HepG2 (cell line): ENCODE measurements at regions not wholly inside any gene's neighbourhood (a gene's known extent, or its start where the extent isn't known, plus 50 kb on each side); places are given as distances from the start of the nearest gene placed in this dataset.
"Not testable (repeated sequence)": the region's sequence is repeated elsewhere in the genome, so short reads cannot be mapped to it uniquely, and the experiment has no call there.

Source experiments
- ATAC-seq: fragments of 200-7000 bp; cut with Tn5 transposase; 3 replicates; pipeline ENCODE4 v1.9.1; 2020; ENCODE audit warnings: mild to moderate bottlenecking, moderate library complexity
- BruUV-seq: library from RNA; stranded (reverse); fragments of 400-500 nt; replicated peaks from 2 replicates; lab custom pipeline; 2021; lab: Mats Ljungman, UMichigan
- CTCF ChIA-PET: fragments of 300-600 bp; formaldehyde crosslinking; extraction: SDS; loops from one replicate; lab custom pipeline; 2021; ENCODE audit warnings: low total read pairs, inconsistent platforms, low intra/inter-chr PET ratio; lab: Yijun Ruan, JAX
- POLR2A ChIA-PET: fragments of 350-600 bp; sonication (Branson Sonifier 250); formaldehyde crosslinking; loops from one replicate; lab custom pipeline; 2020; ENCODE audit warnings: antibody characterized with exemption, inconsistent platforms; lab: Yijun Ruan, JAX
- DNase-seq: peaks from one replicate; pipeline ENCODE4 v3.0.0-alpha.2; 2015; ENCODE audit warnings: low spot score
- FAIRE-seq: peaks from 3 replicates; lab custom pipeline; 2011; peaks lifted over from hg19 to GRCh38; lab: Jason Lieb, UNC
- H2AFZ ChIP-seq: one replicate; pipeline ENCODE4 v1.6.1; 2011; ENCODE audit warnings: low read length, inconsistent platforms
- H3K27ac ChIP-seq: fragments of 300-600 bp; 3 replicates; pipeline ENCODE4 v1.8.0; 2011; ENCODE audit warnings: mixed run types, mild to moderate bottlenecking, mixed read lengths, low read length, inconsistent platforms; ENCODE audit not compliant: insufficient read depth; ENCODE audit errors: extremely low read length
- H3K27me3 ChIP-seq, 2 experiments: fragments of 200-600 bp in 1 of 2; 2 replicates in 1 of 2; 3 replicates in 1 of 2; pipeline versions ENCODE4 v1.6.0 to v1.8.0; 2011; ENCODE audit warnings: low read length in 2 of 2, mild to moderate bottlenecking in 2 of 2, moderate library complexity in 2 of 2, inconsistent platforms in 1 of 2; ENCODE audit not compliant: insufficient read depth in 2 of 2, control insufficient read depth in 1 of 2
- H3K36me3 ChIP-seq, 2 experiments: fragments of 200-600 bp in 1 of 2; replicated peaks in 1 of 2; 2 replicates in 1 of 2; 3 replicates in 1 of 2; pipeline versions ENCODE4 v1.5.1 to v1.8.0; 2011; ENCODE audit warnings: low read length in 2 of 2, inconsistent platforms in 1 of 2; ENCODE audit not compliant: insufficient read depth in 2 of 2, control insufficient read depth in 1 of 2
- H3K4me1 ChIP-seq: 2 replicates; pipeline ENCODE4 v1.5.1; 2012; ENCODE audit warnings: low read length, inconsistent platforms; ENCODE audit not compliant: insufficient read depth
- H3K4me2 ChIP-seq: 2 replicates; pipeline ENCODE4 v1.6.0; 2011; ENCODE audit warnings: low read depth, low read length, inconsistent platforms
- H3K4me3 ChIP-seq, 3 experiments: fragments of 200-600 bp in 1 of 3; sonication (generic), shearing (Covaris generic) in 1 of 3; replicated peaks in 1 of 3; 2 replicates each; pipeline ENCODE4 v1.5.1; 2011 to 2016; ENCODE audit warnings: low read length in 3 of 3, inconsistent platforms in 2 of 3, low read depth in 2 of 3, mild to moderate bottlenecking in 2 of 3, control low read depth in 1 of 3, mixed read lengths in 1 of 3; ENCODE audit not compliant: insufficient read depth in 1 of 3
- H3K79me2 ChIP-seq: one replicate; pipeline ENCODE4 v1.6.1; 2011; ENCODE audit warnings: low read length, inconsistent platforms; ENCODE audit not compliant: insufficient read depth
- H3K9ac ChIP-seq: 2 replicates; pipeline ENCODE4 v1.6.0; 2011; ENCODE audit warnings: mild to moderate bottlenecking, low read depth, low read length, inconsistent platforms; ENCODE audit not compliant: insufficient read depth
- H3K9me3 ChIP-seq: 2 replicates; pipeline ENCODE4 v1.5.1; 2012; ENCODE audit warnings: mild to moderate bottlenecking, low read length
- H4K20me1 ChIP-seq: 2 replicates; pipeline ENCODE4 v1.6.0; 2011; ENCODE audit warnings: inconsistent platforms, mild to moderate bottlenecking, low read length, moderate library complexity; ENCODE audit not compliant: insufficient read depth
- WGBS: methylation state at CpG from one replicate; pipeline ENCODE4 v1.1.6; 2017; ENCODE audit warnings: low lambda C conversion rate; 5-methylcytosine and 5-hydroxymethylcytosine counted together
- in situ Hi-C: cut with HindIII; loops from 2 replicates; pipeline ENCODE4 v1.10.0; 2017; ENCODE audit warnings: low pct_unique_long_range_greater_than_20kb; ENCODE audit not compliant: extremely low pct_ligation_motif_present
- intact Hi-C: fragments of 100-400 bp; cut with micrococcal nuclease; formaldehyde crosslinking; loops from one replicate; pipeline ENCODE4 v1.10.0; 2022; ENCODE audit not compliant: unreplicated experiment
- TF ChIP-seq, protein P1 (sequence below): sonication (generic); formaldehyde crosslinking; IDR thresholded peaks from 2 replicates; pipeline ENCODE4 v1.4.0; 2020; ENCODE audit warnings: missing genetic modification reagents
- TF ChIP-seq, protein P2 (sequence below): sonication (generic); formaldehyde crosslinking; IDR thresholded peaks from 2 replicates; pipeline ENCODE4 v1.8.1; 2022; ENCODE audit warnings: mild to moderate bottlenecking, missing genetic modification reagents
- TF ChIP-seq, protein P3 (sequence below): sonication (generic); formaldehyde crosslinking; IDR thresholded peaks from 2 replicates; pipeline ENCODE4 v1.4.0; 2020; ENCODE audit warnings: mild to moderate bottlenecking, missing genetic modification reagents

DNA sequence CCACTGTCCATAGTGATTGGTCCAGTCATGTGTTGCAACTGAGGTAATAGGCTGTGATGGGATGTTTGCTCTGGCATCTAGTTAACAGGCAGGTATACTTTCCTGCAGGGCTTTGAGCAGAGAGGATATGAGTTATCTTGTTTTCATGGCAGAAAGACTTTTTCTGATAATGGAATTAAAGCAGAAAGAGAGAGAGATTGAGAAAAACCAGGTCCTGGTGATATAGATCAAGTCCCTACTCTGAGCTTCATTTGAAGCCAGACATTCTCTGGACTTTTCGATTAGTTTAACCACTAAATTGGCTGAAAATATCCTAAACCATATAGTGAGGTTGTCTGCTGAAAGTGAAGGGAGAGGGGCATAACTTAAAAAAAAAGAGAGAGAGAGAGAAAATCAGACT lies 233.8 kb upstream of the TBX18 start (continued):
- TF ChIP-seq, protein P1, sequence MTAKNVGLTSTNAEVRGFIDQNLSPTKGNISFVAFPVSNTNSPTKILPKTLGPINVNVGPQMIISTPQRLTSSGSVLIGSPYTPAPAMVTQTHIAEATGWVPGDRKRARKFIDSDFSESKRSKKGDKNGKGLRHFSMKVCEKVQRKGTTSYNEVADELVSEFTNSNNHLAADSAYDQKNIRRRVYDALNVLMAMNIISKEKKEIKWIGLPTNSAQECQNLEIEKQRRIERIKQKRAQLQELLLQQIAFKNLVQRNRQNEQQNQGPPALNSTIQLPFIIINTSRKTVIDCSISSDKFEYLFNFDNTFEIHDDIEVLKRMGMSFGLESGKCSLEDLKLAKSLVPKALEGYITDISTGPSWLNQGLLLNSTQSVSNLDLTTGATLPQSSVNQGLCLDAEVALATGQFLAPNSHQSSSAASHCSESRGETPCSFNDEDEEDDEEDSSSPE (CRISPR knock-in tag): no peak
- TF ChIP-seq, protein P2, sequence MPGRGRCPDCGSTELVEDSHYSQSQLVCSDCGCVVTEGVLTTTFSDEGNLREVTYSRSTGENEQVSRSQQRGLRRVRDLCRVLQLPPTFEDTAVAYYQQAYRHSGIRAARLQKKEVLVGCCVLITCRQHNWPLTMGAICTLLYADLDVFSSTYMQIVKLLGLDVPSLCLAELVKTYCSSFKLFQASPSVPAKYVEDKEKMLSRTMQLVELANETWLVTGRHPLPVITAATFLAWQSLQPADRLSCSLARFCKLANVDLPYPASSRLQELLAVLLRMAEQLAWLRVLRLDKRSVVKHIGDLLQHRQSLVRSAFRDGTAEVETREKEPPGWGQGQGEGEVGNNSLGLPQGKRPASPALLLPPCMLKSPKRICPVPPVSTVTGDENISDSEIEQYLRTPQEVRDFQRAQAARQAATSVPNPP (CRISPR knock-in tag): no peak
- TF ChIP-seq, protein P3, sequence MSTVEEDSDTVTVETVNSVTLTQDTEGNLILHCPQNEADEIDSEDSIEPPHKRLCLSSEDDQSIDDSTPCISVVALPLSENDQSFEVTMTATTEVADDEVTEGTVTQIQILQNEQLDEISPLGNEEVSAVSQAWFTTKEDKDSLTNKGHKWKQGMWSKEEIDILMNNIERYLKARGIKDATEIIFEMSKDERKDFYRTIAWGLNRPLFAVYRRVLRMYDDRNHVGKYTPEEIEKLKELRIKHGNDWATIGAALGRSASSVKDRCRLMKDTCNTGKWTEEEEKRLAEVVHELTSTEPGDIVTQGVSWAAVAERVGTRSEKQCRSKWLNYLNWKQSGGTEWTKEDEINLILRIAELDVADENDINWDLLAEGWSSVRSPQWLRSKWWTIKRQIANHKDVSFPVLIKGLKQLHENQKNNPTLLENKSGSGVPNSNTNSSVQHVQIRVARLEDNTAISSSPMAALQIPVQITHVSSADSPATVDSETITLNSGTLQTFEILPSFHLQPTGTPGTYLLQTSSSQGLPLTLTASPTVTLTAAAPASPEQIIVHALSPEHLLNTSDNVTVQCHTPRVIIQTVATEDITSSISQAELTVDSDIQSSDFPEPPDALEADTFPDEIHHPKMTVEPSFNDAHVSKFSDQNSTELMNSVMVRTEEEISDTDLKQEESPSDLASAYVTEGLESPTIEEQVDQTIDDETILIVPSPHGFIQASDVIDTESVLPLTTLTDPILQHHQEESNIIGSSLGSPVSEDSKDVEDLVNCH: no peak

DNA sequence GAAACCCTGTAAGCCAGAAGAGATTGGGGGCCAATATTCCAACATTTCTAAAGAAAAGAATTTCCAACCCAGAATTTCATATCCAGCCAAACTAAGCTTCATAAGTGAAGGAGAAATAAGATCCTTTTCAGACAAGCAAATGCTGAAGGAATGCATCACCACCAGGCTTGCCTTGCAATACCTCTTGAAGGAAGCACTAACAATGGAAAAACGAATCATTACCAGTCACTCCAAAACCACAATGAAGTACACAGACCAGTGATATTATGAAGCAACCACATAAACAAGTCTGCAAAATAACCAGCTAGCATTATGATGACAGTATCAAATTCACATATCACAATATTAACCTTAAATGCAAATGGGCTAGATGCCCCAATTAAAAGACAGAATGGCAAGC lies 224.4 kb upstream of the TBX18 start:
- H3K79me2 ChIP-seq, H3K27ac ChIP-seq, intact Hi-C loops, BruUV-seq, H3K4me3 ChIP-seq, H2AFZ ChIP-seq, H3K4me2 ChIP-seq, H3K9me3 ChIP-seq, FAIRE-seq, in situ Hi-C loops, H3K4me1 ChIP-seq, POLR2A ChIA-PET, H3K36me3 ChIP-seq, H3K27me3 ChIP-seq, H4K20me1 ChIP-seq, DNase-seq, H3K9ac ChIP-seq, CTCF ChIA-PET, ATAC-seq: not testable (repeated sequence)
- WGBS: 0% methylated on average over 1 of the region's 1 CpG

DNA sequence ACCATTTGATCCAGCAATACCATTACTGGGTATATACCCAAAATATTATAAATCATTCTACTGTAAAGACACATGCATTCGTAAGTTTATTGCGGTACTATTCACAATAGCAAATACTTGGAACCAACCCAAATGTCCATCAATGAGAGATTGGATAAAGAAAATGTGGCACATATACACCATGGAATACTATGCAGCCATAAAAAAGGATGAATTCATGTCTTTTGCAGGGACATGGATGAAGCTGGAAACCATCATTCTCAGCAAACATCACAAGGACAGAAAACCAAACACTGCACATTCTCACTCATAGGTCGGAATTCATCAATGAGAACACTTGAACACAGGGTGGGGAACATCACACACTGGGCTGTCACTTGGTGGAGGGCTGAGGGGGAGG lies 221.1 kb upstream of the TBX18 start:
- in situ Hi-C loops, POLR2A ChIA-PET, ATAC-seq, DNase-seq, H3K9ac ChIP-seq, H4K20me1 ChIP-seq, CTCF ChIA-PET, FAIRE-seq, H3K27me3 ChIP-seq, intact Hi-C loops, H3K4me3 ChIP-seq, H3K79me2 ChIP-seq, H3K9me3 ChIP-seq, BruUV-seq, H3K4me2 ChIP-seq, H3K36me3 ChIP-seq, H2AFZ ChIP-seq, H3K4me1 ChIP-seq, H3K27ac ChIP-seq: not testable (repeated sequence)
- 39% methylated on average over 3 of the region's 3 CpGs for WGBS
